HepG2 (cell line): ENCODE measurements at regions not wholly inside any gene's neighbourhood (a gene's known extent, or its start where the extent isn't known, plus 50 kb on each side); places are given as distances from the start of the nearest gene placed in this dataset.

ENCODE experiments used
- BHLHE40 ChIP-seq: IDR thresholded peaks from 2 replicates; pipeline ENCODE4 v1.6.1; 2011; ENCODE audit warnings: low read length, improper control_type of control experiment
- KLF15 ChIP-seq: sonication (generic); formaldehyde crosslinking; IDR thresholded peaks from 2 replicates; pipeline ENCODE4 v1.8.1; 2023; ENCODE audit warnings: borderline replicate concordance, mild to moderate bottlenecking, inconsistent platforms, missing genetic modification reagents, mixed read lengths
- ZNF549 ChIP-seq: sonication (generic); formaldehyde crosslinking; IDR thresholded peaks from 2 replicates; pipeline ENCODE4 v1.5.0; 2020; ENCODE audit warnings: missing genetic modification reagents

GRCh38 chr4:11323771-11324170, 104.9 kb downstream of the HS3ST1 start:
- TF ChIP-seq KLF15 (no peak), ZNF549 (CRISPR knock-in tag) (no peak), BHLHE40 (no peak)
